ENCODE measurements at regions not wholly inside any gene's neighbourhood (a gene's known extent, or its start where the extent isn't known, plus 50 kb on each side); places are given as distances from the start of the nearest gene placed in this dataset.

GRCh38 chr2:188664951-188665595, 309.1 kb upstream of the COL3A1 start:
- POLR2A ChIA-PET = no interaction called here
- TF ChIP-seq CTCF (IDR thresholded peaks at IDR 0.05; ENCODE audit: insufficient read depth, low read depth, low read length) = no peak
- no peaks in the 10 kb centered on the region for H3K36me3 ChIP-seq (ENCODE audit: control insufficient read depth, insufficient read depth, low read length)
- H3K27me3 ChIP-seq (ENCODE audit: control insufficient read depth, insufficient read depth, low read length) = no peaks in the 10 kb centered on the region
- CTCF ChIA-PET = interaction anchor here (0.7 to 1.9 kb wide), 3 partner anchors 10 to 15 kb away, joined by 3 to 5 read pairs (median 4); no protein-coding TSS in a partner anchor
- no peak overlapping the region for H3K4me3 ChIP-seq (ENCODE audit: low read depth, low read length)
- DNase-seq (ENCODE audit: low read depth) = no peak

GRCh38 chr2:188665727-188666304, 308.4 kb upstream of the COL3A1 start:
- ChIA-PET POLR2A (no interaction called here), CTCF (interaction anchor here (0.7 to 1.9 kb wide), 2 partner anchors 11 to 16 kb away, joined by 3 to 5 read pairs; no protein-coding TSS in a partner anchor)
- TF ChIP-seq CTCF (IDR thresholded peaks at IDR 0.05; ENCODE audit: insufficient read depth, low read depth, low read length) = no peak
- Histone ChIP-seq H3K27me3 (ENCODE audit: control insufficient read depth, insufficient read depth, low read length) (no peaks in the 10 kb centered on the region), H3K4me3 (ENCODE audit: low read depth, low read length) (no peak overlapping the region), H3K36me3 (ENCODE audit: control insufficient read depth, insufficient read depth, low read length) (no peaks in the 10 kb centered on the region)
- DNase-seq (ENCODE audit: low read depth) = no peak

GRCh38 chr2:188666503-188666902, 307.7 kb upstream of the COL3A1 start:
- Histone ChIP-seq H3K36me3 (ENCODE audit: control insufficient read depth, insufficient read depth, low read length) (no peaks in the 10 kb centered on the region), H3K27me3 (ENCODE audit: control insufficient read depth, insufficient read depth, low read length) (no peaks in the 10 kb centered on the region), H3K4me3 (ENCODE audit: low read depth, low read length) (no peak overlapping the region)
- ChIA-PET CTCF (no interaction called here), POLR2A (no interaction called here)
- no peak for DNase-seq (ENCODE audit: low read depth)
- TF ChIP-seq CTCF (IDR thresholded peaks at IDR 0.05; ENCODE audit: insufficient read depth, low read depth, low read length) = no peak

- no peak for TF ChIP-seq CTCF (IDR thresholded peaks at IDR 0.05; ENCODE audit: insufficient read depth, low read depth, low read length)
- no peak overlapping the region for H3K4me3 ChIP-seq (ENCODE audit: low read depth, low read length)
- DNase-seq (ENCODE audit: low read depth) = no peak
- no peaks in the 10 kb centered on the region for H3K27me3 ChIP-seq (ENCODE audit: control insufficient read depth, insufficient read depth, low read length)
- POLR2A ChIA-PET = interaction anchor here (0.6 kb wide), 1 partner anchor 307 kb away, joined by 3 read pairs; no protein-coding TSS in a partner anchor
- CTCF ChIA-PET = no interaction called here
- no peaks in the 10 kb centered on the region for H3K36me3 ChIP-seq (ENCODE audit: control insufficient read depth, insufficient read depth, low read length)
Measured at GRCh38 chr2:188668017-188668680, 306.0 kb upstream of the COL3A1 start.

GRCh38 chr2:188675391-188676009, 298.7 kb upstream of the COL3A1 start:
- no peak for DNase-seq (ENCODE audit: low read depth)
- no peak overlapping the region for H3K4me3 ChIP-seq (ENCODE audit: low read depth, low read length)

More at GRCh38 chr2:188675391-188676009, 298.7 kb upstream of the COL3A1 start:
- CTCF ChIA-PET = interaction anchor here (1.4 kb wide), 1 partner anchor 11 kb away, joined by 4 read pairs; no protein-coding TSS in a partner anchor
- POLR2A ChIA-PET = no interaction called here
- TF ChIP-seq CTCF (IDR thresholded peaks at IDR 0.05; ENCODE audit: insufficient read depth, low read depth, low read length) = no peak
- no peaks in the 10 kb centered on the region for H3K27me3 ChIP-seq (ENCODE audit: control insufficient read depth, insufficient read depth, low read length)
- H3K36me3 ChIP-seq (ENCODE audit: control insufficient read depth, insufficient read depth, low read length) = no peaks in the 10 kb centered on the region

All from BJ (cell line).